HUES64 (cell line): ENCODE measurements at regions not wholly inside any gene's neighbourhood (a gene's known extent, or its start where the extent isn't known, plus 50 kb on each side); places are given as distances from the start of the nearest gene placed in this dataset.

ENCODE experiments used
- H3K27ac ChIP-seq: 2 replicates; pipeline ENCODE4 v1.7.0; 2013; ENCODE audit warnings: low read depth, low read length, inconsistent platforms
- H3K27me3 ChIP-seq: 2 replicates; pipeline ENCODE4 v1.6.1; 2013; ENCODE audit warnings: mild to moderate bottlenecking, low read length; ENCODE audit not compliant: insufficient read depth
- H3K36me3 ChIP-seq: 2 replicates; pipeline ENCODE4 v1.6.1; 2013; ENCODE audit warnings: mild to moderate bottlenecking, low read length; ENCODE audit not compliant: insufficient read depth
- H3K4me1 ChIP-seq: 2 replicates; pipeline ENCODE4 v1.6.1; 2013; ENCODE audit warnings: mild to moderate bottlenecking, low read length, moderate library complexity; ENCODE audit not compliant: insufficient read depth
- H3K4me3 ChIP-seq: 2 replicates; pipeline ENCODE4 v1.5.1; 2013; ENCODE audit warnings: mild to moderate bottlenecking, low read length, moderate library complexity
- H3K9ac ChIP-seq: 2 replicates; pipeline ENCODE4 v1.6.1; 2013; ENCODE audit warnings: mild to moderate bottlenecking, low read depth, low read length
- H3K9me3 ChIP-seq: 2 replicates; pipeline ENCODE4 v1.6.1; 2013; ENCODE audit warnings: low read depth, low read length; ENCODE audit not compliant: insufficient read depth
- WGBS: fragments of 150-250, 120-280 bp; methylation state at CpG from one replicate; pipeline ENCODE4 v1.1.7; 2013; ENCODE audit warnings: missing lambda C conversion rate; 5-methylcytosine and 5-hydroxymethylcytosine counted together

DNA sequence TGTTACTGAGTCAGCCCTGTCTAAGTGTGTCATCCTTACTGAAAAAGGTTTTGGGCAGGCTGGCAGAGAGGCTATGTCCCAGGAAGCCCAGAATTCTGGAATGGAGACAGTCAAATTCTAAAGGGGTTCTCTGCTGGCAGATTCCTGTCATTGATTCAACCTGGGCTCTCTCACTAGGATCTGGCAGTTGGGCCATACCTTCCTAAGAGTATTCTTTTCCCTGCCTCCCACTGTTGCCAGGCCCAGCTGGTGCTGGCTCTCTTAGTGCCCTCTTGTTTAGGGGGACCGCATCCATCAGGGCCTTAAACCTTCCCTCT is 85.0 kb upstream of the EGLN3 start:
- no peaks in the 10 kb centered on the region for H3K9me3 ChIP-seq
- no peak overlapping the region for H3K9ac ChIP-seq
- 90% methylated on average over 1 of the region's 1 CpG for WGBS

DNA sequence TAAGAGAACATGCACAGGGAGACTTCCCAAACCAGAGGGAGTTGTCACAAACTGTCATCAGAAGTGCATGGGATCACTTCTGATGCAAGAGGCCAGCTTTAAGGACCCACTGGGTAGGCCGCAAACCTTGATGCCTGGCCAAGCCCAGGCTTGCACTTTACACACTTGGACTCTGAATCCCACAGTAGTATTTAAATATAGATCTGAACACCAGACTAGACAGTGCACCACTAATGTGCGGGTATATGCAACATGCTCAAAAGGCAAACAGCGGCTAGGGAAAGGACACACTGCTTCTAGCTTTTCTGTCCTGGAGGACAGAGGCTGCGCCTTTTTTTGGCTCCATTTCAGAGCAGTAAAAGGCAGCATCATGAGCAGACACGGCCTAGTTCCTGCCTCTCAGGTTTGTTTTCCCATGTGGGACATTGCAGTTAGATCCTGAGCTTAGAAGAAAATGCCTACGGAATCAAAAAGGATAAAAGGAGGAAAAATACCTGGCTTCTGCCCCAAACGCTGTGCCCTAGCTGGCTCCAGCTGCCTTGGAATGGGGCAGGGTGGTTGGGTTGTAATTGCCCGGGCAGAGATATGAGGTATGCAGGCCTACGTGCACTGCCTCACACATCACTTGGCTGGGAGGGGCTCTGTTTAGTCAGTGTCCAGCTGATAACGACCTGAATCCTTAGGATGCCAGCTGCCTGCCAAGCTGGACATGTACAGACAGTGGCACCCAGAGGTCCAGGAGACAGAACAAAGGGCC is 84.5 kb upstream of the EGLN3 start:
- H3K4me3 ChIP-seq = no peak overlapping the region
- H3K36me3 ChIP-seq = no peaks in the 10 kb centered on the region
- peaks cover under 1% of the 10 kb centered on the region for H3K4me1 ChIP-seq
- H3K9ac ChIP-seq = no peak overlapping the region
- no peaks in the 10 kb centered on the region for H3K27me3 ChIP-seq
- H3K9me3 ChIP-seq = no peaks in the 10 kb centered on the region
- WGBS = 93% methylated on average over 10 of the region's 10 CpGs
- H3K27ac ChIP-seq = no peak overlapping the region

More for the DNA sequence above, 85.0 kb upstream of the EGLN3 start:
- no peaks in the 10 kb centered on the region; the same call in 1 of the 2 replicates for H3K4me1 ChIP-seq
- H3K4me3 ChIP-seq = no peak overlapping the region
- no peaks in the 10 kb centered on the region for H3K36me3 ChIP-seq
- H3K27ac ChIP-seq = no peak overlapping the region
- H3K27me3 ChIP-seq = no peaks in the 10 kb centered on the region

GRCh38 chr14:34034447-34035176 is 83.7 kb upstream of the EGLN3 start:
- Histone ChIP-seq H3K9ac (no peak overlapping the region), H3K36me3 (no peaks in the 10 kb centered on the region)
- 96% methylated on average over 11 of the region's 11 CpGs for WGBS

DNA sequence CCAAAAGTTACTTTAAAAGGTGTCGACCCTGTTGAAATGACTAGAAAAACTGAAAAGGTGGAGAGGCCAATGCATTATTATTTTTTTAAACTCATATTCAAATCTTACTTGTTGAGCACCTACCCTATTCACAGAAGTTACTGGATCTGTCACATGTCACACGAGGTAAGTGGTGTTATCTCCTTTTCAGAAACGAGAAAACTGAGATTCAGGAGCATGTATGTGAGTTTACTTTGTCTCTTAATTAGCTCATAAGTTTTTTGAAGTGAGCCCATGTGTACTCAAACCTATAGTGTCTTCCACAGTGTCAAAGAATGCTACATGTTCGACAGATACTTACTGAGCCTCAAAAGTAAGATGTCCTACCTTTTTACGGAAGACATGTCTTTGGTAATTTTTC is 81.8 kb upstream of the EGLN3 start:
- Histone ChIP-seq H3K4me1 (peaks cover 9% of the 10 kb centered on the region), H3K9ac (no peak overlapping the region), H3K36me3 (no peaks in the 10 kb centered on the region), H3K27ac (no peak overlapping the region), H3K4me3 (no peak overlapping the region), H3K27me3 (no peaks in the 10 kb centered on the region), H3K9me3 (no peaks in the 10 kb centered on the region)
- 86% methylated on average over 5 of the region's 5 CpGs for WGBS

More at GRCh38 chr14:34034447-34035176, 83.7 kb upstream of the EGLN3 start:
- H3K27ac ChIP-seq = no peak overlapping the region
- H3K4me3 ChIP-seq = no peak overlapping the region
- peaks cover 8% of the 10 kb centered on the region for H3K4me1 ChIP-seq
- H3K27me3 ChIP-seq = no peaks in the 10 kb centered on the region
- H3K9me3 ChIP-seq = no peaks in the 10 kb centered on the region

GRCh38 chr14:34030864-34031263 is 80.0 kb upstream of the EGLN3 start:
- peaks cover 9% of the 10 kb centered on the region for H3K4me1 ChIP-seq
- no peaks in the 10 kb centered on the region for H3K27me3 ChIP-seq
- no peaks in the 10 kb centered on the region for H3K9me3 ChIP-seq
- WGBS = 79% methylated on average over 1 of the region's 1 CpG
- no peaks in the 10 kb centered on the region for H3K36me3 ChIP-seq
- H3K27ac ChIP-seq = no peak overlapping the region
- no peak overlapping the region for H3K4me3 ChIP-seq
- no peak overlapping the region for H3K9ac ChIP-seq

GRCh38 chr14:34029921-34030334 is 79.1 kb upstream of the EGLN3 start:
- 72% methylated on average over 6 of the region's 6 CpGs for WGBS
- H3K27me3 ChIP-seq = no peaks in the 10 kb centered on the region
- no peaks in the 10 kb centered on the region for H3K9me3 ChIP-seq
- no peak overlapping the region for H3K4me3 ChIP-seq
- peaks cover 9% of the 10 kb centered on the region for H3K4me1 ChIP-seq
- no peak overlapping the region for H3K27ac ChIP-seq
- no peaks in the 10 kb centered on the region for H3K36me3 ChIP-seq
- no peak overlapping the region for H3K9ac ChIP-seq

GRCh38 chr14:34027990-34028495 is 77.2 kb upstream of the EGLN3 start:
- H3K27ac ChIP-seq = no peak overlapping the region
- H3K9me3 ChIP-seq = no peaks in the 10 kb centered on the region
- H3K36me3 ChIP-seq = no peaks in the 10 kb centered on the region
- H3K27me3 ChIP-seq = no peaks in the 10 kb centered on the region
- H3K4me3 ChIP-seq = no peak overlapping the region
- no peak overlapping the region for H3K9ac ChIP-seq
- WGBS = 93% methylated on average over 6 of the region's 6 CpGs
- H3K4me1 ChIP-seq = peaks cover 9% of the 10 kb centered on the region

- Histone ChIP-seq H3K36me3 (no peaks in the 10 kb centered on the region), H3K9ac (no peak overlapping the region), H3K4me3 (no peak overlapping the region), H3K27me3 (no peaks in the 10 kb centered on the region), H3K4me1 (peaks cover 9% of the 10 kb centered on the region), H3K9me3 (no peaks in the 10 kb centered on the region), H3K27ac (no peak overlapping the region)
- 88% methylated on average over 2 of the region's 3 CpGs for WGBS
Observed at GRCh38 chr14:34027130-34027989, 76.5 kb upstream of the EGLN3 start.

DNA sequence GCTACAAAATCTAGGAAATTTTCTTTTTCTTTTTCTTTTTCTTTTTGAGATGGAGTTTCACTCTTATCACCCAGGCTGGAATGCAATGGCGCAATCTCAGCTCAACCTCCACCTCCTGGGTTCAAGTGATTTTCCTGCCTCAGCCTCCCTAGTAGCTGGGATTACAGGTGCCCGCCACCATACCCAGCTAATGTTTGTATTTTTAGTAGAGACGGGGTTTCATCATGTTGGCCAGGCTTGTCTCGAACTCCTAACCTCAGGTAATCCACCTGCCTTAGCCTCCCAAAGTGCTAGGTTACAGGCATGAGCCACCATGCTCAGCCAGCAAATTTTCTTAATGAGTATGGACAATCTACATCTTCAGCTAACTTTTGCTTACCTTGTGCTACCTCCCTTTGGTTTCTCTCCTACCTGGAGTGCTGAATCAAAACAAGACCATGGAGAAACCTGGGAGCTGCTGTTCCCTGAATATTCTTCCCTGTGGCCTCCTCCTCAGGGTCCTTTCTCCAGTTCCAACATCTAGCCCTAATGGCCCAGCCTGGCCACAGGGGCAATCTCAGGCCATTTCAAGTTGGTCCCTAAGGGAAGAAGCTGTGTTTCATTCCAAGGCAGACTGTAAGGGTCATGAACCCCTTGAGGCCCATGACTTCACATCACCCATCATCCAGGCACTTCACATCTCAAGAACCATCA is 74.6 kb upstream of the EGLN3 start:
- H3K36me3 ChIP-seq = no peaks in the 10 kb centered on the region
- no peak overlapping the region for H3K9ac ChIP-seq
- no peaks in the 10 kb centered on the region for H3K9me3 ChIP-seq
- H3K4me1 ChIP-seq = peaks cover 9% of the 10 kb centered on the region
- H3K27me3 ChIP-seq = no peaks in the 10 kb centered on the region
- no peak overlapping the region for H3K4me3 ChIP-seq
- 96% methylated on average over 4 of the region's 4 CpGs for WGBS
- H3K27ac ChIP-seq = no peak overlapping the region

DNA sequence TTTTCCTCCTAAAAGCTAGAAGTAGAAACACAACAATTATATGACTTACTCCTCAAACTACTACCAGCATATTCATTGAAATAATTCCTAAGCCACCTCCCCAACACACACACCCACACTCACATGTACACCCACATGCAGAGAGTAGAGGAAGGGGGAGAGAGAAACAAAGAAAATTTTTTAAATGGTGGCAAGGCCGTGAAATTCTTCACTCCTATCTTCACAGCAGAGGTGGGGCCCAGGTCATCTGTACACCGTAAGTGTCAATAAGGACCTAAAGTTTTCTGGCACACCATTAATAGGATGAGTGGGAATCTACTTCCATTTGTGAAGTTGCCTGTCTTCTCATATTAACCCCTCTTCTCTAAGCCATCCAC is 73.9 kb upstream of the EGLN3 start:
- Histone ChIP-seq H3K27ac (no peak overlapping the region), H3K4me1 (peaks cover 3% of the 10 kb centered on the region; the same call in 1 of the 2 replicates), H3K27me3 (no peaks in the 10 kb centered on the region), H3K36me3 (no peaks in the 10 kb centered on the region), H3K4me3 (no peak overlapping the region), H3K9ac (no peak overlapping the region), H3K9me3 (no peaks in the 10 kb centered on the region)
- WGBS = 78% methylated on average over 2 of the region's 2 CpGs
